ENCODE measurements at regions not wholly inside any gene's neighbourhood (a gene's known extent, or its start where the extent isn't known, plus 50 kb on each side); places are given as distances from the start of the nearest gene placed in this dataset.

DNA sequence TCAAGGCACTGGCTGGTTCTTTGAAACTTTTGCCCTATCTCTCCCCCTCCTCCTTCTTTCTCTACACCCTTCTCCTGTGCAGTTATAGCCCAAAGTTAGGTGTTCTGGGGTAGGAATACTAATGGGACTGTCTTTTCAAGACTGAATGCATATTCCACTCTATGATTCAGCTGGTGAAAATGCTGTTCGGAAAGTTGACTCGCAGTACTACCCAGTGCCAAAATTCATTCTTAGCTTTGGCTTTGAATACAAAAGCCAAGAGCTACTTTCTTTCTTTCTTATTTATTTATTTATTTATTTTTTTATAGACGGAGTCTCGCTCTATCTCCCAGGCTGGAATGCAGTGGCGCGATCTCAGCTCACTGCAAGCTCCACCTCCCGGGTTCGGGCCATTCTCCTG lies 249.2 kb downstream of the ETNK1 start:
- TF ChIP-seq, protein P1, sequence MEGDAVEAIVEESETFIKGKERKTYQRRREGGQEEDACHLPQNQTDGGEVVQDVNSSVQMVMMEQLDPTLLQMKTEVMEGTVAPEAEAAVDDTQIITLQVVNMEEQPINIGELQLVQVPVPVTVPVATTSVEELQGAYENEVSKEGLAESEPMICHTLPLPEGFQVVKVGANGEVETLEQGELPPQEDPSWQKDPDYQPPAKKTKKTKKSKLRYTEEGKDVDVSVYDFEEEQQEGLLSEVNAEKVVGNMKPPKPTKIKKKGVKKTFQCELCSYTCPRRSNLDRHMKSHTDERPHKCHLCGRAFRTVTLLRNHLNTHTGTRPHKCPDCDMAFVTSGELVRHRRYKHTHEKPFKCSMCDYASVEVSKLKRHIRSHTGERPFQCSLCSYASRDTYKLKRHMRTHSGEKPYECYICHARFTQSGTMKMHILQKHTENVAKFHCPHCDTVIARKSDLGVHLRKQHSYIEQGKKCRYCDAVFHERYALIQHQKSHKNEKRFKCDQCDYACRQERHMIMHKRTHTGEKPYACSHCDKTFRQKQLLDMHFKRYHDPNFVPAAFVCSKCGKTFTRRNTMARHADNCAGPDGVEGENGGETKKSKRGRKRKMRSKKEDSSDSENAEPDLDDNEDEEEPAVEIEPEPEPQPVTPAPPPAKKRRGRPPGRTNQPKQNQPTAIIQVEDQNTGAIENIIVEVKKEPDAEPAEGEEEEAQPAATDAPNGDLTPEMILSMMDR (IDR thresholded peaks at IDR 0.05 in 4 of 5, conservative IDR thresholded peaks at IDR 0.05 in 1 of 5): no peak
- TF ChIP-seq POLR2A (IDR thresholded peaks at IDR 0.05): no peak

Measured in gastrocnemius medialis (tissue), 4 donors.